ENCODE measurements at regions not wholly inside any gene's neighbourhood (a gene's known extent, or its start where the extent isn't known, plus 50 kb on each side); places are given as distances from the start of the nearest gene placed in this dataset.

DNA sequence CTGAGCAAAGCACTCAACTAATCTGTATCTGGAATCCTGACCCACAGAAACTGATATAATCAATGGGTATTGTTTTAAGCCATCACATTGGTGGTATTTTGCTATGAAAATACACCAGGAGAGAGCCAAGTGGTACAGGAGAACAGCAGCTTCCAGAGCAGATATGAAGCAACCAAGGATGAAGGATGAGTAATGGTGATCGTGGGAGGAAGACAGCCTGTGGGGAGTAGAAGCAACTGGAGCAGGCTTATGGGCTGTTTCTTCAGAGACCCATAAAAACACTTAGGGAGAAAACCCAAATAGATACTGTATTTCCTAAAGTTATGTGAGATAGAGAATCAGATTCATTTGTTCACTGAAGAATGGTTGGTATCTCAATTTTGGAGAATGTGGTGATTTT, 330.8 kb downstream of the NUP35 start:
- ChIA-PET POLR2A (no interaction called here), CTCF (interaction anchor here (0.6 to 0.7 kb wide), 2 partner anchors 13 to 162 kb away, joined by 3 to 4 read pairs; no protein-coding TSS in a partner anchor)
- Mint-ChIP-seq H3K36me3 (ENCODE audit: insufficient read depth, unreplicated experiment) (no peaks in the 10 kb centered on the region), H3K4me3 (ENCODE audit: unreplicated experiment) (no peak overlapping the region), H3K4me1 (ENCODE audit: insufficient read depth, unreplicated experiment) (no peaks in the 10 kb centered on the region), H3K27me3 (ENCODE audit: insufficient read depth, unreplicated experiment) (no peaks in the 10 kb centered on the region), H3K27ac (ENCODE audit: low read depth, unreplicated experiment) (no peak overlapping the region), H3K9me3 (ENCODE audit: unreplicated experiment) (no peaks in the 10 kb centered on the region)
- peak; percentile 38 for DNase-seq (ENCODE audit: unreplicated experiment)
- intact Hi-C loops (cut with micrococcal nuclease): no loop called here
- no peak for TF ChIP-seq CTCF (IDR thresholded peaks at IDR 0.05; ENCODE audit: unreplicated experiment)
- BruUV-seq (replicated peaks): no TSS peak

GRCh38 chr2:183456177-183456576, 331.9 kb downstream of the NUP35 start:
- Mint-ChIP-seq H3K36me3 (ENCODE audit: insufficient read depth, unreplicated experiment) (no peaks in the 10 kb centered on the region), H3K4me3 (ENCODE audit: unreplicated experiment) (no peak overlapping the region), H3K27ac (ENCODE audit: low read depth, unreplicated experiment) (no peak overlapping the region), H3K9me3 (ENCODE audit: unreplicated experiment) (no peaks in the 10 kb centered on the region), H3K27me3 (ENCODE audit: insufficient read depth, unreplicated experiment) (no peaks in the 10 kb centered on the region), H3K4me1 (ENCODE audit: insufficient read depth, unreplicated experiment) (no peaks in the 10 kb centered on the region)
- intact Hi-C loops (cut with micrococcal nuclease): no loop called here
- TF ChIP-seq CTCF (IDR thresholded peaks at IDR 0.05; ENCODE audit: unreplicated experiment): no peak
- CTCF ChIA-PET: no interaction called here
- no TSS peak for BruUV-seq (replicated peaks)
- POLR2A ChIA-PET: interaction anchor here (0.7 kb wide), 1 partner anchor 331 kb away, joined by 4 read pairs; no protein-coding TSS in a partner anchor
- DNase-seq (ENCODE audit: unreplicated experiment): no peak

DNA sequence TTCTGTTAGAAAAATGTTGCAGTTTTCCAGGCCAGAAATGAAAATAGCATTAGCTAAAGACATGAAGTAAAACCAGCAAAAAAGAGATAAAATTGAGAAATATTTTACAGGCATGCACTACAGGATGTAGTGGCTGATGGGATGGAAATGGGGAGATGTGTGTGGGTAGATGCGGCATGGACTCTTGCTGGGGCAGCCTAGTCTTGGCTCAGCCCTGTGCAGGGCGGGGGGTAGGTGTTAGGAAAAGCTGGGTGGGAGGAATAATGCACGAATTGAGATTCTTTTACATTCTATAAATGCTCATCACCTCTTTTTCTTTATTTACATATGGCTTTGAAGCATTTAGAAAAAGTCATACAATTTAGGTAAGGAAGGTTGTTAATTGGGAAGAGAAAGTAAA, 334.2 kb downstream of the NUP35 start:
- POLR2A ChIA-PET: no interaction called here
- H3K4me3 Mint-ChIP-seq (ENCODE audit: unreplicated experiment): no peak overlapping the region
- BruUV-seq (replicated peaks): no TSS peak
- no peak for TF ChIP-seq CTCF (IDR thresholded peaks at IDR 0.05; ENCODE audit: unreplicated experiment)
- CTCF ChIA-PET: interaction anchor here (0.6 kb wide), 2 partner anchors 20 to 98 kb away, joined by 3 to 5 read pairs; no protein-coding TSS in a partner anchor
- no peaks in the 10 kb centered on the region for H3K4me1 Mint-ChIP-seq (ENCODE audit: insufficient read depth, unreplicated experiment)
- H3K36me3 Mint-ChIP-seq (ENCODE audit: insufficient read depth, unreplicated experiment): no peaks in the 10 kb centered on the region
- DNase-seq (ENCODE audit: unreplicated experiment): no peak
- no peak overlapping the region for H3K27ac Mint-ChIP-seq (ENCODE audit: low read depth, unreplicated experiment)
- intact Hi-C loops (cut with micrococcal nuclease): no loop called here
- no peaks in the 10 kb centered on the region for H3K27me3 Mint-ChIP-seq (ENCODE audit: insufficient read depth, unreplicated experiment)
- H3K9me3 Mint-ChIP-seq (ENCODE audit: unreplicated experiment): no peaks in the 10 kb centered on the region

DNA sequence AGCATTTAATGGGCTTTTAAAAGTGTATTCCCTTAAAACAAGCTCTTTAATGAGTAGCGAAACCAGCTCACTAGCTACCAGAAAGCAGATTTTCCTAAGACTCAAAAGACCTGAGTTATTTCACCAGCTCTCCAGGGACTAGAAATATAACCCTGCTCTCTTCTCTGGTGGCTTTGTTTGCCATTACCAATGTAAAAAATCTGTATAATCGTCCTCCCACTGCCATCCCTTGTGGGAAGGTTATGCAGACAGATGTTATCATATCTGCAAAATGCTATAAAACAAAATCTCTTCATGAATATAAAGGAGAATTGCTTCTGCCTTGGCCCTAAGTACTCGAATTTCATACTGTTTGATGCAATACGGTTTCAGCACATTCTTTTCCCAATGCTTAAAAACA, 335.2 kb downstream of the NUP35 start:
- intact Hi-C loops (cut with micrococcal nuclease): no loop called here
- no peaks in the 10 kb centered on the region for H3K36me3 Mint-ChIP-seq (ENCODE audit: insufficient read depth, unreplicated experiment)
- H3K27me3 Mint-ChIP-seq (ENCODE audit: insufficient read depth, unreplicated experiment): no peaks in the 10 kb centered on the region
- no peak overlapping the region for H3K4me3 Mint-ChIP-seq (ENCODE audit: unreplicated experiment)
- no TSS peak for BruUV-seq (replicated peaks)
- H3K9me3 Mint-ChIP-seq (ENCODE audit: unreplicated experiment): no peaks in the 10 kb centered on the region
- DNase-seq (ENCODE audit: unreplicated experiment): no peak
- CTCF ChIA-PET: no interaction called here
- no peak overlapping the region for H3K27ac Mint-ChIP-seq (ENCODE audit: low read depth, unreplicated experiment)
- POLR2A ChIA-PET: no interaction called here
- H3K4me1 Mint-ChIP-seq (ENCODE audit: insufficient read depth, unreplicated experiment): no peaks in the 10 kb centered on the region
- no peak for TF ChIP-seq CTCF (IDR thresholded peaks at IDR 0.05; ENCODE audit: unreplicated experiment)

Data from MCF 10A (cell line).